ENCODE measurements at regions not wholly inside any gene's neighbourhood (a gene's known extent, or its start where the extent isn't known, plus 50 kb on each side); places are given as distances from the start of the nearest gene placed in this dataset.

DNA sequence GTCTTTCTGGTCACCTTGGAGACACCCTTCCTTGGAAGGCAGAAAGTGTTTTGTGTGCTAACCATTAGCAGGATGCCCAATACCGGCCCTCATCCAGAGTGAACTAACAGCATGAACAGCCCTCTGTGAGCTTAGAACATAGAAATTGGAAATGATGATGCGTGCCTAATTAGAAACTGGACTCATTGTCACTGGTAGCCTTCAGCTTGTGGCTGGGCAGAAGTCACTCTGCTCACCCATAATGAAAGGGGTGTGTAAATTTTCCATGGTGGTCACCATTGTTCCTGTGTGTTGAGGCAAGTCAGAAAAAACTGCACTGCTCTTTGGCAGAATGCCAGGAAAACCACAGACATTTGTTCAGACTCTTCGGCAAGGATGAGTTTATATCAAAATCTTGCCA, 74.7 kb upstream of the CNTN4 start:
- no peak for TF ChIP-seq TAF1 (IDR thresholded peaks at IDR 0.05; ENCODE audit: borderline replicate concordance, low read depth, low read length)
- TF ChIP-seq NRF1 (IDR thresholded peaks at IDR 0.05; ENCODE audit: low read depth, low read length): no peak
- TF ChIP-seq CTCF (IDR thresholded peaks at IDR 0.05): no peak
- TF ChIP-seq MAX (IDR thresholded peaks at IDR 0.05; ENCODE audit: low read depth): no peak
- TF ChIP-seq USF1 (IDR thresholded peaks at IDR 0.05; ENCODE audit: borderline replicate concordance, low read depth): no peak
- TF ChIP-seq GABPA (IDR thresholded peaks at IDR 0.05; ENCODE audit: low read depth): no peak
- no peak for TF ChIP-seq MXI1 (IDR thresholded peaks at IDR 0.05; ENCODE audit: low read depth, low read length)
- TF ChIP-seq ZBTB33 (IDR thresholded peaks at IDR 0.05; ENCODE audit: borderline replicate concordance, low read depth): no peak
- no peak for TF ChIP-seq POLR2AphosphoS5 (IDR thresholded peaks at IDR 0.05; ENCODE audit: low read depth, low read length)
